Ishikawa (cell line): ENCODE measurements at regions not wholly inside any gene's neighbourhood (a gene's known extent, or its start where the extent isn't known, plus 50 kb on each side); places are given as distances from the start of the nearest gene placed in this dataset.

Experiments used
- CEBPB ChIP-seq: IDR thresholded peaks from 2 replicates; pipeline ENCODE4 v1.6.1; 2012
- EP300 ChIP-seq: IDR thresholded peaks from 2 replicates; pipeline ENCODE4 v1.6.1; 2012; ENCODE audit warnings: borderline replicate concordance
- RAD21 ChIP-seq: IDR thresholded peaks from 2 replicates; pipeline ENCODE4 v1.6.1; 2012; ENCODE audit warnings: low read depth
- TAF1 ChIP-seq: IDR thresholded peaks from 2 replicates; pipeline ENCODE4 v1.6.1; 2012; ENCODE audit warnings: low read depth, mild to moderate bottlenecking
- TCF12 ChIP-seq: IDR thresholded peaks from 2 replicates; pipeline ENCODE4 v1.6.1; 2012; ENCODE audit warnings: low read depth

DNA sequence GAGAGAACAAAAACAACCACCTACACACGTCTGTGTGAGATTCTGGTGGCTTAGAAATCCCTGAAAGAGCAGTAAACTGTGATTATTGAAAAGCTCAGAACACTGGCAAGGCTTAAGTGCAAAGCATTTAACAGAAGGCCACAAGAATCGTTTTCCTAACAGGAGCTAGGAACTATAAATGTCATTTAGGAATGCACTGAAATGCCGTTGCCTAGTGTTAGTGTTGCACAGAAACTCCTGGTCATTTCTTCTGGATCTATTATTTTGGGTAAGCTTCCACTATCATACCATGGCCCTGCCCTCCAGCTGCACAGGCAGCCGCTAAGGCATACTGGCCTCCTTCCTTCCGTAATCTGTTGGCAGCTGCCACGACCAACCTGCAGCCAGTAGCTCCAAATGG, 923.2 kb downstream of the NLGN4X start:
- TF ChIP-seq EP300, result no peak
- no peak for TF ChIP-seq RAD21
- TF ChIP-seq TAF1, result no peak
- TF ChIP-seq CEBPB, result no peak
- TF ChIP-seq TCF12, result no peak
